ENCODE measurements at regions not wholly inside any gene's neighbourhood (a gene's known extent, or its start where the extent isn't known, plus 50 kb on each side); places are given as distances from the start of the nearest gene placed in this dataset.

DNA sequence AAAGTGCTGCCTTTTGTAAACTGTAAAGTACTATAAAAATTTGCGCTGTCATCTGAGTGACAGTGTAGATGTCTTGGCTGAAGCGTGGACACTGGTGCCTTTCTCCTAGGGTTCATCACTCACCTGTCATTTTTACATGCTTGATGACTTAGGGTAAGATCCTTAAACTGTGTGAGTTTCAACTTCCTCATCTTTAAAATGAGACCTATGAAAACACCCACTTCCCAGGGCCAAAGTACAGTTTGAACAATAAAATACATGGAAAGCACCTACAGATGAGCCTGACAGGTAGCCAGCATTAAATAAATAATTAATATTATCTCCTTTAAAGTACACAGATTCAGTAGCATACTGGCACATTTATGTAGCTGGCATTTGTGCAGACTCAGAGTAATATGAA is 309.9 kb downstream of the CHRM3 start:
- no peak for DNase-seq

DNA sequence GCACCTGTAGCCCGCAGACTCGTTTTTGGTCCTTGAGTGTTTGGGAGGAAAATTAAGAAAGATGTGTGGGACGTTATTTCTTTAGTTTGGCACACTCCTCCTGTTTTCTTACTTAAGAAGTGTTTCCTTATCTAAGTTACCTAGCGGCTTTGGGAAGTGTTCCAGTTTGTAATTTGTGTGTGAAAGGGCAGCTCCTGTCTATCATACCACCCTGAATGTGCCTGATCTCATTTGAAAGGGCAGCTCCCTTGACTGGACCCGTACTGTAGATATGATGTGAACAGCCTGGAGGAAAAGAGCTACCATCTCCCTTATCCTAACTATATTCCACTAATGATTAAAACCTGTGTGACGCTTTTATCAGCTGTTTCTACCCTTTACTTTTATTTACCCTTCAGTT is 314.3 kb downstream of the CHRM3 start:
- DNase-seq = no peak

DNA sequence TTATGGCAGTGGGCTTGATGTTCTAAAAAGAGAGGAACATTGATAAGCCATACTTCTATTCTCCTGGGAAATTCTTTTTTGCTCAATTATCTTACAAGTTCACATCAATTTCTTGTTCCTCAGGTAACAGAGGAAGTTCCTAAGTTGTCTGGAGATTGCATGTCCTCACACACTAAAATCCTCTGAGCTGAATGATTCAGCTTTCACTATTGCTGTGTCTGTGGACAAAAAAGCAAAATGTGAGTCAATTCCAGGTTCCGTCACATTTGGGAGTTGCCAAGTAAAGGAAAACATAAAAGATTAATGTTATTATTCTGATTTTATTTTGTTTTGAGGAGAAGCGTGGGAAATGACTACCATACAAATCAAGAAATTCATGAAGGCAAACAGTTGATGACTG is 316.7 kb downstream of the CHRM3 start:
- DNase-seq = no peak

GRCh38 chr1:239706245-239706892 is 320.0 kb downstream of the CHRM3 start:
- DNase-seq = no peak

- DNase-seq = no peak
These were observed 321.2 kb downstream of the CHRM3 start for GRCh38 chr1:239707615-239708014.

DNA sequence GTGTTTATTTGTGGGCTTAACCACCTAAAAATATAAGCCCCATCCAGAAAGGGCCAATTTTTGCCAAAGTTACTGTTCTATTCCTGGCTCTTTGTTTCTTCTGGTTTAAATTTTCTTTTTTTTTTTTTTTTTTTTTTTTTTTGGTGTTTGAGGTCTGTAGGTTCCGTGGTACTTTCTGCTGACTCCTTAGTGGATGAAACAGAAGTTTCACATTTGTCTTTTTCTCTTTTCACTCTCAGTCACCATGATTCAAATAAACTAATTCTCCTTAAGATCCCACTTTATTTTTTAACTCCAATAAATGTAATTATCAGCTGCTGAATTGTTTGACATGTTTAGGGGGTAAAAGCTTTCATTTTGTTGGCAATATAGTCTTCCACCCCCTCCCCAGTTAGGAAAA is 322.3 kb downstream of the CHRM3 start:
- DNase-seq = no peak

- DNase-seq = no peak
These were observed 325.4 kb downstream of the CHRM3 start for GRCh38 chr1:239711768-239712167.

DNA sequence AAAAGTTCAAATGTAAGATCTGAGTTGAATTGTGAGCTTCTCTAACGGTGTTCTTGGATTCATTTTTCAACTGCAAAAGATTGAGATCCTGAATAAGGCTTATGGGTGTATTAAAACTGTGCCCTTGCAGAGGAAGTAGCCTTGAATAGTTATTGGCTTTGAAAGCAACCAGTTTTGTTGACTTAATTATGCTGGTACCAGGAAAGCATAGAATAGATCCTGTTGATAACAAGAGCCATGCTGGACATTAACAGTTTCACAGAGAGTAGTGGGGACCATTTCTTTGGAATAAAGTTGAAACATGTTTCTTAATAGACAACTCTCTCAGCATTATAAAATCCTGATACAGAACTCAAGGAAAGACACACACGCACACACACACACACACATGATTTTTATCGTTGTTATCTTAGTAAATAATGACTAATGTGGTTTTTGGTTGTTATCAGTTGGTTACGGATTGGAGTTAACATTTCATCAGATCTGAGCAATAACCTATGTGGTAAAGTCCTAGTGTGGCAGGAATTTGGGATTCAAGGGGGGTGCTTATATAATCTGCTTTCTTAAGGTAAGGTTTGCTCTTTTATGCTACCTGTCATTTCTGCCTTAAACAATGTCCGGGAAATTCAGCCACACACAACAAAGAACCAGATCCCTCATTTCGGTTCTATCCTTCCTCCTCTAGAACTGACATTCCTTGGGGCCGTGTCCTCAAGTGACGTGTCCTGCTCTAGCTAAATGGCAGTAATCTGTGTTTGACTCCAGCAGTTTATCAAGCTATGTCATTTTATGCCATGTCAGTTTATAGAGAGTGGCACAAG is 330.9 kb downstream of the CHRM3 start:
- no peak for DNase-seq

- no peak for DNase-seq
These were observed 331.5 kb downstream of the CHRM3 start for GRCh38 chr1:239717918-239718184.

- no peak for DNase-seq
These were observed 332.2 kb downstream of the CHRM3 start for GRCh38 chr1:239718571-239718970.

GRCh38 chr1:239718997-239719628 is 332.7 kb downstream of the CHRM3 start:
- no peak for DNase-seq

DNA sequence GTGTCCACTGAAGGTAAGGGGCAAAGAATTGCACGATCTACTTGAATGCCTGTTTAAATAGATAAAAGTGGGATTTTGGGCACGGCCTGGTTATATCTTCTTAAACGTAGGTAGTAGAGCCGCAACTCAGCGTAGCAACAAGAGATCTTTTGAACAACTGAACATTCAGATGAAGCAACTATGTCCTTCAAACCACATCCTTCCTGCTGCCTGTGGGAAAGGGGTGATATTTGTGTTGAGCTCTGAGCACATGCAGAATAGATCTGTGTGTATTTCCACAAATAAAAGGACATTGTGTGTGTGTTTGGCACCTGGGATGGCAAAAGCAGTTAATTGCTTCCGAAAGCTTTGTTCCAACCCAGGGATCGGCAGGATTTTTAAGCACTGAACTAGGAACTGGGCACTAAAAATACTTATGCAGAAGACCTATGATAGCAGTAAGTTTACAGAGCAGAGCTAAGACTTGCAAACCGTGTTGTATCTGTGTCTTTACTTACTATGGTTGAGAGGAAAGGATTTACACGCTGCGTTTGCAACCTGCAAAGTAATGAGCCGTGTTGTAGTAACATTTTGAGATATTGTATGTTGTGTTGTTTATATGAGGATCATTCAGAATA is 333.4 kb downstream of the CHRM3 start:
- no peak for DNase-seq

DNA sequence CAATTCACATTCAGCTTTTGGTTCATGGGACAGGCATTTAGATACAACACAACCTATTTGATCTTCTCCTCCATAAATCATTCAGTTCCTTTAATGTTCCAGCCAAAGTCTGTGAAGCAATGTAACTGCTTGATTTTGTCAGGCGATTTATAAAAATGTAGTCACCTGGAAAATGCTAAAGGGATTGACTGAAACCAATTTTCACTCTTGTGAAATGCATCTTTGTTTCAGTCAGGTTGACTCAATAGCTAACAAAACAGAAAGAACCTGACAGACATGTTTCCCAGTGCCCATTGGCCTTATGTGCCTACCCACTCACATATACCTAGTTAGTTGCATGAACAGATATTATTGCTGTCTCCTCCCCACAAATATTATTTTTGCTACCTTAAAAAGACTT is 335.7 kb downstream of the CHRM3 start:
- no peak for DNase-seq

GRCh38 chr1:239723776-239724367 is 337.5 kb downstream of the CHRM3 start:
- DNase-seq = no peak

- no peak for DNase-seq
These were observed 339.0 kb downstream of the CHRM3 start for GRCh38 chr1:239725371-239725770.

DNA sequence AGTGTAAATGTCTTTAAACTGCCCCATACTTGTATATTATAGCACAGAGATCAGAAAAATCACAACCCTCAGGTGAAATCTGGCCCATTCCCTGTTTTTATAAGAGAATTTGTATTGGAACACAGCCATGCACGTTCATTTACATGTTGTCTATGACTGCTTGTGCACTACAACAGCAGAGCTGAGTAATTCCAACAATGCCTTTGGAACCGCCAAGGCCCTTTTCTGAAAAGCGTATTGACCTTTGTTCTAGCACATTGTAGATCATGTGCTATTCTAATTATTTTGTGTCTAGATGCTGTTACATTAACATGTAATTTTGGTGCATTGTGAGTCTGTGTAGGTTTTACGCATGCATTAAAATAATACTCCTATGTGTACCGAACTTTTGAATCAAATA is 339.6 kb downstream of the CHRM3 start:
- DNase-seq = no peak

- DNase-seq = no peak
These were observed 344.0 kb downstream of the CHRM3 start for GRCh38 chr1:239730378-239730777.

DNA sequence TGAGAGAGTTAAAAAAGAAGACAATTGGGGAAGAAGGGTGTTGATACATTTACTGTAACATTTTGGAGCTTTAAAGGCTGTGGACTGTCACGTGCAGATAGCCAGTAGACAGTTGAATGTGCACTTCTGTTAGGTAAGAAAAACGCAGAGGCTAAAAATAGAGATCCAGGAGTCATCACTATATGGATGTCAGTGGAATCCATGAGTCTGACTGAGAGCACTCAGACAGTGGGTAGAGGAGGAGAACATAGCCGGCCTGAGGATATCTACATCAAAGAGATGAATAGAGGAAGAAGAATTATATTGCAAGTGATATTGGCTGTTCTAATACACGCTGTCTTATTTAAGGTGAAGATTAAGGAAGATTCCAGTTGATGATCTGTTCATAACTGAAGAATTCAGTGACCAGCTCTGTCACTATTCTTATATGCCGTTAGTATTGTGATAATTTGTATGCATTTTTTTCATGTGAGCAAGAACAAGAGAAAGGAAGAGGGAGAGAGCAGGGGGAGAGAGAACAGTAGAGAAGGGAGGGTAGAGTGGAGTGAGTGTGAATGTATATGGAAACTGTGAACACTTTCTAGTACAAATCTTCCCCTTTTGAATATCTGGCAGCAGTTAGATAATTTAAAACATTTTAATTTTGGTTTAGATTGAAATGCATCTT is 344.8 kb downstream of the CHRM3 start:
- DNase-seq = no peak

DNA sequence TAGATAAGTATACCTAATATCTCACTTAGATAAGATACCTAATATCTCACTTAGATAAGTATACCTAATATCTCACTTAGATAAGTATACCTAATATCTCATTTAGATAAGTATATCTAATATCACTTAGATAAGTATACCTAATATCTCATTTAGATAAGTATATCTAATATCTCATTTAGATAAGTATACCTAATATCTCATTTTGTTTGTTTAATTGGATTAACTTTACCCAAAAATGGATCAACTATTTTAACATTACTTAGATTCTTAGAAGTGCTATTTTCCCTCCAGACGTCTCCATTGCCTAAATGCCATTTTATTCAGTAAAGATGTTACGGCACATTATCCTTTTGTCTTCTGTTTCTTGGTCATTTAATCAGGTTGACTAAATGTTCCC is 346.4 kb downstream of the CHRM3 start:
- no peak for DNase-seq

DNA sequence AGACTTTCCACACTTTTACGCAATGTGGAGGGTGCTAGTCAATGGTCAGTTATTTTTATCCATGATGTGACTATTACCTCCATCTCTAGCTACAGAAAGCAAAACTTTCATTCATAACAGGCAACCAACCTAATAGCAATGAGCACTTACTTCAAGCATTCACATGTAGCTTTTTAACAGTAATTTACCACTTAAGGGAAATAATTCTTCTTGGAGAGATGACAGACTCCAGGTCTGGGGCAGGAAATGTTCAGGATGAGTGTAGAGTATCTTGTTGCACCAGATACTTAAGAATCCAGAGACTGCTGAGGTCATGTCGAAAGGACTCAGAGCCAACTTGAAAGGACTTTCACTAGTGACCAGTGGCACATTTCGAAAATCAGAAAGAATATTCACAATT is 347.6 kb downstream of the CHRM3 start:
- DNase-seq = no peak

DNA sequence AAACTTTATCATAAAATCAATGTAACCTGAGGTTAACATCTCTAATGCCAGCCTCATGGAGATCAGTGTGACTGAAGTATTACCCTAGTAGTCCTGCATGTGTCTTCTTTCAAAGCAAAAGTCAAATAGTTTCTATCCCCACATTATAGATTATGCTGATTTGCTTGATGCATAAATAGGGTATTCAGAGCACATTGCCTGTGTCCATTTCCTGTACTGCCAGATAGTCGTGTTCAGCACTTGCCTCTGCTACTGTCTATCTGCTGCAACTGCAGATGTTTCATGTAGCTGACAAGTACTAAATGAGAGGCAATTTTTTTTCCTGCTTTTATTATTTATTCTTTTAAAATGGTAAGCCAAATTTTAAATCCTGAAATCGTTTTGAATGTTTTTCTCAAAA is 348.7 kb downstream of the CHRM3 start:
- DNase-seq = no peak

GRCh38 chr1:239736479-239736878 is 350.1 kb downstream of the CHRM3 start:
- DNase-seq = no peak

- no peak for DNase-seq
These were observed 352.3 kb upstream of the FMN2 start for GRCh38 chr1:239739375-239739774.
